BLaER1 (cell line): ENCODE measurements at regions not wholly inside any gene's neighbourhood (a gene's known extent, or its start where the extent isn't known, plus 50 kb on each side); places are given as distances from the start of the nearest gene placed in this dataset.
"Not testable (repeated sequence)": the region's sequence is repeated elsewhere in the genome, so short reads cannot be mapped to it uniquely, and the experiment has no call there.

ENCODE experiments used
- H3K27ac ChIP-seq: shearing (Covaris generic); formaldehyde crosslinking; 2 replicates; pipeline ENCODE4 v1.8.1; 2022
- H3K27me3 ChIP-seq: shearing (Covaris generic); formaldehyde crosslinking; 2 replicates; pipeline ENCODE4 v1.8.1; 2022
- H3K36me3 ChIP-seq: shearing (Covaris generic); formaldehyde crosslinking; 2 replicates; pipeline ENCODE4 v1.8.1; 2022
- H3K4me1 ChIP-seq: shearing (Covaris generic); formaldehyde crosslinking; 2 replicates; pipeline ENCODE4 v1.8.1; 2022
- H3K4me2 ChIP-seq: shearing (Covaris generic); formaldehyde crosslinking; 2 replicates; pipeline ENCODE4 v1.8.1; 2022
- H3K4me3 ChIP-seq: shearing (Covaris generic); formaldehyde crosslinking; 2 replicates; pipeline ENCODE4 v1.8.1; 2022
- H3K9ac ChIP-seq: shearing (Covaris generic); formaldehyde crosslinking; 2 replicates; pipeline ENCODE4 v1.8.1; 2022
- H3K9me3 ChIP-seq: shearing (Covaris generic); formaldehyde crosslinking; 2 replicates; pipeline ENCODE4 v1.8.1; 2022
- H4K20me1 ChIP-seq: shearing (Covaris generic); formaldehyde crosslinking; 2 replicates; pipeline ENCODE4 v1.8.1; 2022
- Cebpa-rat ChIP-seq: shearing (Covaris generic); IDR thresholded peaks from 2 replicates; pipeline ENCODE4 v1.8.1; 2022

GRCh38 chr11:90717522-90717921, 494.7 kb upstream of the CHORDC1 start:
- TF ChIP-seq Cebpa-rat = no peak
- H3K4me3 ChIP-seq = no peak overlapping the region
- H3K4me1 ChIP-seq = no peaks in the 10 kb centered on the region
- H3K27ac ChIP-seq = no peak overlapping the region
- H3K9ac ChIP-seq = no peak overlapping the region
- no peaks in the 10 kb centered on the region for H4K20me1 ChIP-seq
- no peak overlapping the region for H3K4me2 ChIP-seq
- no peaks in the 10 kb centered on the region for H3K27me3 ChIP-seq
- no peaks in the 10 kb centered on the region for H3K36me3 ChIP-seq
- no peaks in the 10 kb centered on the region for H3K9me3 ChIP-seq

- H3K9ac ChIP-seq = no peak overlapping the region
- no peak for TF ChIP-seq Cebpa-rat
- no peak overlapping the region for H3K27ac ChIP-seq
- no peaks in the 10 kb centered on the region for H4K20me1 ChIP-seq
- no peaks in the 10 kb centered on the region for H3K36me3 ChIP-seq
- no peak overlapping the region for H3K4me3 ChIP-seq
- no peaks in the 10 kb centered on the region for H3K27me3 ChIP-seq
- no peaks in the 10 kb centered on the region for H3K9me3 ChIP-seq
- no peak overlapping the region for H3K4me2 ChIP-seq
- no peaks in the 10 kb centered on the region for H3K4me1 ChIP-seq
Observed at GRCh38 chr11:90705661-90706060, 482.8 kb upstream of the CHORDC1 start.

GRCh38 chr11:90704510-90704909, 481.7 kb upstream of the CHORDC1 start:
- H3K9ac ChIP-seq = no peak overlapping the region
- H3K4me2 ChIP-seq = no peak overlapping the region
- H3K9me3 ChIP-seq = no peaks in the 10 kb centered on the region
- no peak overlapping the region for H3K4me3 ChIP-seq
- H3K27ac ChIP-seq = no peak overlapping the region
- TF ChIP-seq Cebpa-rat = peak; percentile 21; the same call in 1 of the 2 replicates
- no peaks in the 10 kb centered on the region for H3K27me3 ChIP-seq
- H3K4me1 ChIP-seq = no peaks in the 10 kb centered on the region
- no peaks in the 10 kb centered on the region for H3K36me3 ChIP-seq
- H4K20me1 ChIP-seq = no peaks in the 10 kb centered on the region

GRCh38 chr11:90701716-90702115, 478.9 kb upstream of the CHORDC1 start:
- H3K9ac ChIP-seq = no peak overlapping the region
- H3K36me3 ChIP-seq = no peaks in the 10 kb centered on the region
- H3K4me2 ChIP-seq = no peak overlapping the region
- TF ChIP-seq Cebpa-rat = no peak
- no peaks in the 10 kb centered on the region for H3K4me1 ChIP-seq
- no peaks in the 10 kb centered on the region for H3K9me3 ChIP-seq
- H3K4me3 ChIP-seq = no peak overlapping the region
- H3K27me3 ChIP-seq = no peaks in the 10 kb centered on the region
- H3K27ac ChIP-seq = no peak overlapping the region
- no peaks in the 10 kb centered on the region for H4K20me1 ChIP-seq

- H3K9ac ChIP-seq = no peak overlapping the region
- H4K20me1 ChIP-seq = no peaks in the 10 kb centered on the region
- H3K9me3 ChIP-seq = no peaks in the 10 kb centered on the region
- no peaks in the 10 kb centered on the region for H3K36me3 ChIP-seq
- H3K27me3 ChIP-seq = no peaks in the 10 kb centered on the region
- H3K4me3 ChIP-seq = no peak overlapping the region
- no peak for TF ChIP-seq Cebpa-rat
- no peaks in the 10 kb centered on the region for H3K4me1 ChIP-seq
- no peak overlapping the region for H3K4me2 ChIP-seq
- no peak overlapping the region for H3K27ac ChIP-seq
Observed at GRCh38 chr11:90700789-90701439, 478.1 kb upstream of the CHORDC1 start.

- Histone ChIP-seq H3K4me1 (no peaks in the 10 kb centered on the region), H3K9ac (no peak overlapping the region), H3K4me2 (no peak overlapping the region), H3K4me3 (no peak overlapping the region), H3K27me3 (no peaks in the 10 kb centered on the region), H3K27ac (no peak overlapping the region), H3K9me3 (no peaks in the 10 kb centered on the region), H3K36me3 (no peaks in the 10 kb centered on the region), H4K20me1 (no peaks in the 10 kb centered on the region)
- no peak for TF ChIP-seq Cebpa-rat
Observed at GRCh38 chr11:90699791-90700400, 477.0 kb upstream of the CHORDC1 start.

GRCh38 chr11:90698238-90698637, 475.4 kb upstream of the CHORDC1 start:
- Histone ChIP-seq H3K27me3 (no peaks in the 10 kb centered on the region), H3K9ac (no peak overlapping the region), H3K36me3 (no peaks in the 10 kb centered on the region), H4K20me1 (no peaks in the 10 kb centered on the region), H3K4me1 (no peaks in the 10 kb centered on the region), H3K9me3 (no peaks in the 10 kb centered on the region), H3K4me3 (no peak overlapping the region), H3K4me2 (no peak overlapping the region), H3K27ac (no peak overlapping the region)
- TF ChIP-seq Cebpa-rat = no peak

GRCh38 chr11:90675496-90675895, 452.6 kb upstream of the CHORDC1 start:
- not testable (repeated sequence) for H3K27me3 ChIP-seq, H3K4me2 ChIP-seq, H4K20me1 ChIP-seq, H3K9ac ChIP-seq, H3K4me1 ChIP-seq, H3K4me3 ChIP-seq, H3K27ac ChIP-seq, H3K36me3 ChIP-seq
- peaks cover 11% of the 10 kb centered on the region; the same call in 1 of the 2 replicates for H3K9me3 ChIP-seq

GRCh38 chr11:90669094-90669493, 446.2 kb upstream of the CHORDC1 start:
- no peaks in the 10 kb centered on the region for H3K4me1 ChIP-seq
- H3K4me3 ChIP-seq = no peak overlapping the region
- no peaks in the 10 kb centered on the region for H3K27me3 ChIP-seq
- no peaks in the 10 kb centered on the region for H3K36me3 ChIP-seq
- H3K4me2 ChIP-seq = no peak overlapping the region
- H3K9ac ChIP-seq = no peak overlapping the region
- H3K9me3 ChIP-seq = no peaks in the 10 kb centered on the region
- no peak for TF ChIP-seq Cebpa-rat
- H4K20me1 ChIP-seq = no peaks in the 10 kb centered on the region
- no peak overlapping the region for H3K27ac ChIP-seq

- TF ChIP-seq Cebpa-rat = no peak
- H3K4me1 ChIP-seq = no peaks in the 10 kb centered on the region
- no peak overlapping the region for H3K4me3 ChIP-seq
- no peaks in the 10 kb centered on the region for H3K27me3 ChIP-seq
- H3K4me2 ChIP-seq = no peak overlapping the region
- no peaks in the 10 kb centered on the region for H3K9me3 ChIP-seq
- no peaks in the 10 kb centered on the region for H4K20me1 ChIP-seq
- H3K36me3 ChIP-seq = no peaks in the 10 kb centered on the region
- no peak overlapping the region for H3K27ac ChIP-seq
- H3K9ac ChIP-seq = no peak overlapping the region
Observed at GRCh38 chr11:90668502-90668901, 445.7 kb upstream of the CHORDC1 start.
